GM12865 (cell line): ENCODE measurements at regions not wholly inside any gene's neighbourhood (a gene's known extent, or its start where the extent isn't known, plus 50 kb on each side); places are given as distances from the start of the nearest gene placed in this dataset.

Experiments
- DNase-seq: peaks from one replicate; pipeline ENCODE4 v3.0.0; 2010; ENCODE audit warnings: low read depth
- H3K4me3 ChIP-seq: 2 replicates; pipeline ENCODE4 v1.5.1; 2011; ENCODE audit warnings: mild to moderate bottlenecking, low read depth, low read length, control low read depth
- CTCF ChIP-seq: IDR thresholded peaks from 2 replicates; pipeline ENCODE4 v1.5.1; 2011; ENCODE audit warnings: low read length, control low read depth, low read depth, inconsistent platforms; ENCODE audit not compliant: insufficient read depth; ENCODE audit errors: missing control alignments

GRCh38 chr16:85508388-85508787 is 104.7 kb upstream of the GSE1 start:
- no peak for DNase-seq
- no peak overlapping the region for H3K4me3 ChIP-seq
- no peak for TF ChIP-seq CTCF

GRCh38 chr16:85508993-85509392 is 104.1 kb upstream of the GSE1 start:
- no peak for TF ChIP-seq CTCF
- H3K4me3 ChIP-seq: no peak overlapping the region
- DNase-seq: no peak

- no peak for DNase-seq
- no peak overlapping the region for H3K4me3 ChIP-seq
- no peak for TF ChIP-seq CTCF
Measured at GRCh38 chr16:85510041-85510659, 103.0 kb upstream of the GSE1 start.

GRCh38 chr16:85511938-85512807 is 100.9 kb upstream of the GSE1 start:
- TF ChIP-seq CTCF: no peak
- no peak for DNase-seq
- no peak overlapping the region for H3K4me3 ChIP-seq

GRCh38 chr16:85512808-85513115 is 100.4 kb upstream of the GSE1 start:
- DNase-seq: no peak
- no peak for TF ChIP-seq CTCF
- no peak overlapping the region for H3K4me3 ChIP-seq

GRCh38 chr16:85513180-85513579 is 99.9 kb upstream of the GSE1 start:
- TF ChIP-seq CTCF: no peak
- H3K4me3 ChIP-seq: no peak overlapping the region
- DNase-seq: no peak
